ENCODE measurements at regions not wholly inside any gene's neighbourhood (a gene's known extent, or its start where the extent isn't known, plus 50 kb on each side); places are given as distances from the start of the nearest gene placed in this dataset.

DNA sequence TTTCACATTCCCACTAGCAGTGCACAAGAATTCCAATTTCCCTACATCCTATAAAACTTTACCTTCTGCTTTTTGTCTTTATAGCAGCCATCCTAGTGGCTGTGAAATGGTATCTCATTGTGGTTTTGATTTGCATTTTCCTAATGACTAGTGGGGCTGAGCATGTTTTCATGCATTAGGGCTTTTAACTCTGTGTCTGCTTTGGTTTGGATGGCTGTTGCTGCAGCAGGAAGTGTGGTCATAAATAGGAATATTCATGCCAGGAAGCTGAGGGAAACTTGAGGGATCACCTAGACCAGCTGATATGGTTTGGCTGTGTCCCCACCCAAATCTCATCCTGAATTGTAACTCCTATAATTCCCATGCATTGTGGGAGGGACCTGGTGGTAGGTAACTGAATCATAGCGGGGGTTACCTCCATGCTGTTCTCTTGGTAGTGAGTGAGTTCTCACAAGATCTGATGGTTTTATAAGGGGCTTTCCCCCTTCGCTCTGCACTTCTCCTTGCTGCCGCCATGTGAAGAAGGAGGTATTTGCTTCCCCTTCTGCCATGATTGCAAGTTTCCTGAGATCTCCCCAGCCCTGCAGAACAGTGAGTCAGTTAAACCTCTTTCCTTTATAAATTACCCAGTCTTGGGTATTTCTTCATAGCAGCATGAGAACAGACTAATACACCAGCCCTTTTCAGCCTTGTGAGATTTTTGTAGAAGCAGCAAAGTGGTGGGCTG lies 181.8 kb upstream of the PITRM1 start:
- intact Hi-C loops (cut with DNase I): no loop called here
- TF ChIP-seq, protein P1, sequence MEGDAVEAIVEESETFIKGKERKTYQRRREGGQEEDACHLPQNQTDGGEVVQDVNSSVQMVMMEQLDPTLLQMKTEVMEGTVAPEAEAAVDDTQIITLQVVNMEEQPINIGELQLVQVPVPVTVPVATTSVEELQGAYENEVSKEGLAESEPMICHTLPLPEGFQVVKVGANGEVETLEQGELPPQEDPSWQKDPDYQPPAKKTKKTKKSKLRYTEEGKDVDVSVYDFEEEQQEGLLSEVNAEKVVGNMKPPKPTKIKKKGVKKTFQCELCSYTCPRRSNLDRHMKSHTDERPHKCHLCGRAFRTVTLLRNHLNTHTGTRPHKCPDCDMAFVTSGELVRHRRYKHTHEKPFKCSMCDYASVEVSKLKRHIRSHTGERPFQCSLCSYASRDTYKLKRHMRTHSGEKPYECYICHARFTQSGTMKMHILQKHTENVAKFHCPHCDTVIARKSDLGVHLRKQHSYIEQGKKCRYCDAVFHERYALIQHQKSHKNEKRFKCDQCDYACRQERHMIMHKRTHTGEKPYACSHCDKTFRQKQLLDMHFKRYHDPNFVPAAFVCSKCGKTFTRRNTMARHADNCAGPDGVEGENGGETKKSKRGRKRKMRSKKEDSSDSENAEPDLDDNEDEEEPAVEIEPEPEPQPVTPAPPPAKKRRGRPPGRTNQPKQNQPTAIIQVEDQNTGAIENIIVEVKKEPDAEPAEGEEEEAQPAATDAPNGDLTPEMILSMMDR (IDR thresholded peaks at IDR 0.05): no peak
- no peak overlapping the region for H3K4me3 ChIP-seq
- no peaks in the 10 kb centered on the region for H3K4me1 ChIP-seq
- no peaks in the 10 kb centered on the region for H3K27me3 ChIP-seq
- H3K36me3 ChIP-seq: no peaks in the 10 kb centered on the region
- ATAC-seq: no peak
- H3K9me3 ChIP-seq: peaks cover 0 to 18% of the 10 kb centered on the region in 2 donors
- H3K27ac ChIP-seq: no peak overlapping the region
- no peak for DNase-seq

DNA sequence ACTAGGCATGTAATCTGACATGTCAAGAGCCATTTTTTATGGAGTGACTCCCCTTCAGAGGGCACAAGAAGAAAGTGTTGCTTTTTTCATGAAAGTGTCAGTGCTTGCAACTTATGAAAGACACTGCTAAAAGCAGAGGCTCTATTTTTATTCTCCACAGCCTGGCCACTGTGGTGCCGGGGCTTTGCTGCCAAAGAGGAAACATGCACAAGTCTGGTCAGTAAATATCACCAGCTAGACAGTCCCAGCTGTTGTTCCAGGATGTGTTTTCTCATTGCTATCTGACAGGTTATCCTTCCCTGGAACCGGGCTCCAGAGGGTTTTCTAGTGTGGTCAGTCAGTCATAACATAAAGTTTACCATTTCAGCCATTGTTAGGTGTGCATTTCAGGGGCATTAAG lies 180.7 kb upstream of the PITRM1 start:
- no peaks in the 10 kb centered on the region for H3K27me3 ChIP-seq
- H3K36me3 ChIP-seq: no peaks in the 10 kb centered on the region
- peaks cover 0 to 7% of the 10 kb centered on the region in 2 donors for H3K9me3 ChIP-seq
- TF ChIP-seq, protein P1 (IDR thresholded peaks at IDR 0.05): no peak
- ATAC-seq (no peak), DNase-seq (no peak)
- H3K4me3 ChIP-seq: no peak overlapping the region
- intact Hi-C loops (cut with DNase I): no loop called here
- no peak overlapping the region for H3K27ac ChIP-seq
- no peaks in the 10 kb centered on the region for H3K4me1 ChIP-seq

GRCh38 chr10:3350617-3351258 lies 178.2 kb upstream of the PITRM1 start:
- H3K36me3 ChIP-seq: no peaks in the 10 kb centered on the region
- no peaks in the 10 kb centered on the region for H3K4me1 ChIP-seq
- TF ChIP-seq, protein P1 (IDR thresholded peaks at IDR 0.05): no peak
- no peak overlapping the region for H3K27ac ChIP-seq
- ATAC-seq: no peak
- no peak overlapping the region for H3K4me3 ChIP-seq
- DNase-seq: no peak
- no peaks in the 10 kb centered on the region for H3K27me3 ChIP-seq
- peaks cover 0 to 5% of the 10 kb centered on the region in 2 donors for H3K9me3 ChIP-seq
- intact Hi-C loops (cut with DNase I): no loop called here

- peaks cover 0 to 5% of the 10 kb centered on the region in 2 donors for H3K9me3 ChIP-seq
- intact Hi-C loops (cut with DNase I): no loop called here
- H3K4me3 ChIP-seq: no peak overlapping the region
- no peak for ATAC-seq
- no peak for DNase-seq
- H3K27ac ChIP-seq: no peak overlapping the region
- TF ChIP-seq, protein P1 (IDR thresholded peaks at IDR 0.05): no peak
- no peaks in the 10 kb centered on the region for H3K36me3 ChIP-seq
- H3K27me3 ChIP-seq: no peaks in the 10 kb centered on the region
- no peaks in the 10 kb centered on the region for H3K4me1 ChIP-seq
Measured at GRCh38 chr10:3350205-3350604, 177.6 kb upstream of the PITRM1 start.

GRCh38 chr10:3348564-3348963 lies 176.0 kb upstream of the PITRM1 start:
- Histone ChIP-seq H3K36me3 (no peaks in the 10 kb centered on the region), H3K4me3 (no peak overlapping the region), H3K27me3 (no peaks in the 10 kb centered on the region), H3K4me1 (no peaks in the 10 kb centered on the region), H3K9me3 (no peaks in the 10 kb centered on the region), H3K27ac (no peak overlapping the region)
- TF ChIP-seq, protein P1 (IDR thresholded peaks at IDR 0.05): no peak
- ATAC-seq (no peak), DNase-seq (no peak)
- intact Hi-C loops (cut with DNase I): no loop called here
